ENCODE measurements at regions not wholly inside any gene's neighbourhood (a gene's known extent, or its start where the extent isn't known, plus 50 kb on each side); places are given as distances from the start of the nearest gene placed in this dataset.
"Not testable (repeated sequence)": the region's sequence is repeated elsewhere in the genome, so short reads cannot be mapped to it uniquely, and the experiment has no call there.

DNA sequence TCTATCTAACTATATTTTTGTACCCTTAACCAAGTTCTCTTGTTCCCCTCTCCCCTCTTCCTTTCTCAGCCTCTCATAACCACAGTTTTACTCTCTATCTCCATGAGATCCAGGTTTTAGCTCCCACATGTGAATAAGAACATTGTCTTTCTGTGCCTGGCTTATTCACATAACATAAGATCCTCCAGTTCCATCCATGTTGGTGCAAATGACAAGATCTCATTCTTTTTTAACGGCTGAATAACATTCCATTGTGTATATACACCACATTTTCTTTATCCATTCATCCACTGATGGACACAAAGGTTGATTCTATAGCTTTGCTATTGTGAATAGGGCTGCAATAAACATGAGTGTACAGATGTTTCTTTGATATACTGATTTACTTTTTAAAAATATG, 83.9 kb upstream of the TMEM178A start:
- Histone ChIP-seq H3K4me3 (no peak overlapping the region), H3K27me3 (no peaks in the 10 kb centered on the region), H3K27ac (no peak overlapping the region), H3K9me3 (peaks cover 0 to 6% of the 10 kb centered on the region in 2 donors), H3K36me3 (no peaks in the 10 kb centered on the region), H3K4me1 (no peaks in the 10 kb centered on the region)
- no peak for DNase-seq (ENCODE audit: low spot score in 2 of 2)
- intact Hi-C loops (cut with DNase I; ENCODE audit: low total_unique reads): no loop called here
- TF ChIP-seq POLR2AphosphoS5 (IDR thresholded peaks at IDR 0.05): no peak
- TF ChIP-seq POLR2A (IDR thresholded peaks at IDR 0.05): no peak
- TF ChIP-seq, protein P1, sequence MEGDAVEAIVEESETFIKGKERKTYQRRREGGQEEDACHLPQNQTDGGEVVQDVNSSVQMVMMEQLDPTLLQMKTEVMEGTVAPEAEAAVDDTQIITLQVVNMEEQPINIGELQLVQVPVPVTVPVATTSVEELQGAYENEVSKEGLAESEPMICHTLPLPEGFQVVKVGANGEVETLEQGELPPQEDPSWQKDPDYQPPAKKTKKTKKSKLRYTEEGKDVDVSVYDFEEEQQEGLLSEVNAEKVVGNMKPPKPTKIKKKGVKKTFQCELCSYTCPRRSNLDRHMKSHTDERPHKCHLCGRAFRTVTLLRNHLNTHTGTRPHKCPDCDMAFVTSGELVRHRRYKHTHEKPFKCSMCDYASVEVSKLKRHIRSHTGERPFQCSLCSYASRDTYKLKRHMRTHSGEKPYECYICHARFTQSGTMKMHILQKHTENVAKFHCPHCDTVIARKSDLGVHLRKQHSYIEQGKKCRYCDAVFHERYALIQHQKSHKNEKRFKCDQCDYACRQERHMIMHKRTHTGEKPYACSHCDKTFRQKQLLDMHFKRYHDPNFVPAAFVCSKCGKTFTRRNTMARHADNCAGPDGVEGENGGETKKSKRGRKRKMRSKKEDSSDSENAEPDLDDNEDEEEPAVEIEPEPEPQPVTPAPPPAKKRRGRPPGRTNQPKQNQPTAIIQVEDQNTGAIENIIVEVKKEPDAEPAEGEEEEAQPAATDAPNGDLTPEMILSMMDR (IDR thresholded peaks at IDR 0.05): no peak

DNA sequence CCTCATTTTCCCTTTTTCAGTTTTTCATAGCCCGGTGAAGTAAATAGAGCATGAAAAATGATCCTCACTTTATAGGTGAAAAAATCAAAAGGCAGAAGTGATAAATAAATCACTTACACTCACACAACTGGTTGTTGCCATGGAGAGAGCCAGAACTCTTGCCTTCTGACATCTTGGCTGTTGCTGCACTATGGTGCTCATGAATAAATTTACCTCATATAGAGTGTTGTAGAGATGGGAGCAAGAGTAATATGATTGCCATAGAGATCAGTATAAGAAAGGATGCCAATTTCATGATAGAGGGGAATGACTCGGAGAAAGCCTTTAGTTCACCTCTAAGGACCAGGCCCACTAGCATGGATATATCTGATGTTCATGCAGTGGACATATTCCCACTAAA, 82.5 kb upstream of the TMEM178A start:
- Histone ChIP-seq H3K36me3 (no peaks in the 10 kb centered on the region), H3K9me3 (peaks cover 0 to 6% of the 10 kb centered on the region in 2 donors), H3K27ac (no peak overlapping the region), H3K27me3 (no peaks in the 10 kb centered on the region), H3K4me1 (no peaks in the 10 kb centered on the region), H3K4me3 (no peak overlapping the region)
- intact Hi-C loops (cut with DNase I; ENCODE audit: low total_unique reads): no loop called here
- TF ChIP-seq POLR2AphosphoS5 (IDR thresholded peaks at IDR 0.05): no peak
- TF ChIP-seq, protein P1 (IDR thresholded peaks at IDR 0.05): no peak
- TF ChIP-seq POLR2A (IDR thresholded peaks at IDR 0.05): no peak
- no peak for DNase-seq (ENCODE audit: low spot score in 2 of 2)

DNA sequence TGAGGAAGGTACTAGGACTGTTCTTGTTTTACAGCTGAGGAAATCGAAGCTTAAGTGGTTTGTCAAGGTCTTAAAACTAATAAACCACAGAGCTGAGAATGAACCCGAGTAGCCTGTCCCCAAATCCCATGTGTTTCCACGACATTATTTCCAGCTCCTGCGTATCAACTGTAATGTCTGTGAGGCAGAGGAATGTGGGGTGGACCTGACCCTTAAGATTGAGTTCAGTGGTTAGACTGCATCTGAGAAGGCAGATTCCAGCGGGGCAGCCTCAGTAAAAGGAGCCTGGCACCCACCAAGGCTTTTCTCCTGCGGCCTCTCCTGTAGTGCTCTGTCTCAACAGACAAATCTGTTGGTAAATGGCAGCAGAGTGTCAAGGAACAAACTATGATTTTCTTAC, 81.9 kb upstream of the TMEM178A start:
- Histone ChIP-seq H3K4me1 (no peaks in the 10 kb centered on the region), H3K27me3 (no peaks in the 10 kb centered on the region), H3K27ac (no peak overlapping the region), H3K36me3 (no peaks in the 10 kb centered on the region), H3K9me3 (peaks cover 0 to 6% of the 10 kb centered on the region in 2 donors), H3K4me3 (no peak overlapping the region)
- TF ChIP-seq, protein P1 (IDR thresholded peaks at IDR 0.05): no peak
- intact Hi-C loops (cut with DNase I; ENCODE audit: low total_unique reads): no loop called here
- DNase-seq (ENCODE audit: low spot score in 2 of 2): no peak

DNA sequence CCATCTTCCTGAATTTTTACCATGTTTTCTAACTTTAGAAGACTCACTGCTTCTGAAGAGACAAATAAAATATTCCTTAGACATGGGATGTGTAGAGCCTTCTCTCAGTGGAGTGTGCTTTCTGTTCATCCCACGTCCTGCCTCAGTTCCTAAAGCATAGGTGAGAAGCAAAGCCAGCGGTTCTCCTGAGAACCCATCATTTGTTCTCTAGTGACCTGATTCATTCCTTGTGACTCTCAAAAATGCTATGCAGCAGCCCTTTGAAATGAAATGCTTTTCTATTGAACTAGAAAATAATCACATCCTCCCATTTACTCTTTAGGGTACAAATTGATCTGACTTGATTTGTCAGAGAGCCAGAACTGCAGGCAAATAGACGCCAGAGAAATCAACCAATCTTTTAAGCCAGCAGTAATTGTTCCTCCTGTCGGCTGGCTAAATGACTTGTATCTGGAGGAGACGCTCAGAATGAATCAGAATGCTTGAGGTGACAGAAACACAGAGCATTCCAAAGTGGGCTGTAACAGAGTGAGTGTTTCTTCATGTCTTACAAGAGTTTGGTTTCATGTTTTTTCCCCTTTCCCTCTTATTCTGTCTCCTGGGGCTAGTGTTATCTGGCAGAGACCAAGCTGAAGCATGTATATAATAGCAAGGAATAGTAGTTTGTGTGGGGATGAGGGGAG, 81.3 kb upstream of the TMEM178A start:
- intact Hi-C loops (cut with DNase I; ENCODE audit: low total_unique reads): no loop called here
- peaks cover 0 to 6% of the 10 kb centered on the region in 2 donors for H3K9me3 ChIP-seq
- no peak overlapping the region for H3K27ac ChIP-seq
- TF ChIP-seq POLR2A (IDR thresholded peaks at IDR 0.05) (no peak), POLR2AphosphoS5 (IDR thresholded peaks at IDR 0.05) (no peak)
- TF ChIP-seq, protein P1 (IDR thresholded peaks at IDR 0.05): no peak
- H3K4me1 ChIP-seq: no peaks in the 10 kb centered on the region
- H3K4me3 ChIP-seq: no peak overlapping the region
- H3K27me3 ChIP-seq: no peaks in the 10 kb centered on the region
- no peaks in the 10 kb centered on the region for H3K36me3 ChIP-seq
- no peak for DNase-seq (ENCODE audit: low spot score in 2 of 2)

DNA sequence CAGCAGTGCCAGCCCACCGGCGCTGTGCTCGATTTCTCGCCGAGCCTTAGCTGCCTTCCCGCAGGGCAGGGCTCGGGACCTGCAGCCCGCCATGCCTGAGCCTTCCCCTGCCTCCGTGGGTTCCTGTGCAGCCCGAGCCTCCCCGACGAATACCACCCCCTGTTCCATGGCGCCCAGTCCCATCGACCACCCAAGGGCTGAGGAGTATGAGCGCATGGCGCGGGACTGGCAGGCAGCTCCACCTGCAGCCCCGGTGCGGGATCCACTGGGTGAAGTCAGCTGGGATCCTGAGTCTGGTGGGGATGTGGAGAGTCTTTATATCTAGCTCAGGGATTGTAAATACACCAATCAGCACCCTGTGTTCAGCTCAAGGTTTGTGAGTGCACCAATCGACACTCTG, 80.2 kb upstream of the TMEM178A start:
- H3K9me3 ChIP-seq; intact Hi-C loops (cut with DNase I; ENCODE audit: low total_unique reads): not testable (repeated sequence)

DNA sequence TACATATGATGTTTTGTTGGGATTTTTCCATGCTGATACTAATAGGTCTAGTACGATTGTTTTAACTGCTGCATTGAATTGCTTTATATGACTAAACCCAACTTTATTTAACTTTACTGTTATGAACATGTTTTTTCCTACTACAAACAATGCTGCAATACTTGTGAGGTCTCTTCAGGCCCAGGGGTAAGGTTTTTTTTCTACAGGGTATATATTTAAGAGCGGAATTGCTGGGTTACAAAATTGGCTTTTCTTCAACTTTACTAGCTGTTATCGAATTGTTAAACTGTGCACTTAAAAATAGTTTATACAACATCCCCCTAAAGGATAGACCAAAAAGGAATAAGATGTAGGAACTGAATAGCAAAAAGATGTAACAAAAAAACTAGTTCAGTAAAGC, 78.5 kb upstream of the TMEM178A start:
- no peaks in the 10 kb centered on the region for H3K27me3 ChIP-seq
- H3K4me3 ChIP-seq: no peak overlapping the region
- no peak overlapping the region for H3K27ac ChIP-seq
- no peak for DNase-seq (ENCODE audit: low spot score in 2 of 2)
- no peaks in the 10 kb centered on the region for H3K36me3 ChIP-seq
- no peaks in the 10 kb centered on the region for H3K9me3 ChIP-seq
- H3K4me1 ChIP-seq: no peaks in the 10 kb centered on the region
- TF ChIP-seq, protein P1 (IDR thresholded peaks at IDR 0.05): no peak
- no peak for TF ChIP-seq POLR2AphosphoS5 (IDR thresholded peaks at IDR 0.05)
- no peak for TF ChIP-seq POLR2A (IDR thresholded peaks at IDR 0.05)
- intact Hi-C loops (cut with DNase I; ENCODE audit: low total_unique reads): no loop called here

More for the DNA sequence above, 80.2 kb upstream of the TMEM178A start:
- not testable (repeated sequence) for H3K27me3 ChIP-seq; H3K4me1 ChIP-seq; H3K36me3 ChIP-seq; H3K27ac ChIP-seq; H3K4me3 ChIP-seq; DNase-seq (ENCODE audit: low spot score in 2 of 2)
